HCT116 (cell line): ENCODE measurements at regions not wholly inside any gene's neighbourhood (a gene's known extent, or its start where the extent isn't known, plus 50 kb on each side); places are given as distances from the start of the nearest gene placed in this dataset.

Experiments
- ATAC-seq: fragments of 200-7000 bp; cut with Tn5 transposase; 2 replicates; pipeline ENCODE4 v1.9.1; 2020; ENCODE audit warnings: mild to moderate bottlenecking, moderate library complexity
- BruUV-seq: library from RNA; stranded (reverse); fragments of 400-500 nt; replicated peaks from 2 replicates; lab custom pipeline; 2021; lab: Mats Ljungman, UMichigan
- CTCF ChIA-PET: fragments of 300-600 bp; sonication (Branson Sonifier 250); formaldehyde crosslinking; loops from one replicate; lab custom pipeline; 2021; ENCODE audit warnings: antibody characterized with exemption; lab: Charles Lee
- POLR2A ChIA-PET: fragments of 300-600, 350-600 bp; sonication (Branson Sonifier 250); formaldehyde crosslinking; loops from one replicate; lab custom pipeline; 2021; ENCODE audit warnings: antibody characterized with exemption; lab: Charles Lee
- RAD21 ChIA-PET, 2 experiments: fragments of 300-600 bp; sonication (Branson Sonifier 250); formaldehyde crosslinking; loops; one replicate each; lab custom pipeline; 2023; ENCODE audit warnings: low total read pairs in 2 of 2; ENCODE audit not compliant: uncharacterized antibody in 2 of 2, unreplicated experiment in 2 of 2, low non-redundant PET in 1 of 2; lab: Charles Lee
- DNase-seq: peaks from one replicate; pipeline ENCODE4 v3.0.0-alpha.2; 2010; ENCODE audit warnings: low read depth, low spot score
- H2AFZ ChIP-seq: fragments of 200-600 bp; shearing (Covaris generic), sonication (generic); 2 replicates; pipeline ENCODE4 v1.6.1; 2017; ENCODE audit warnings: low read depth, mixed run types, mixed read lengths, antibody characterized with exemption, low read length; ENCODE audit not compliant: poor library complexity, severe bottlenecking
- H3K27ac ChIP-seq: 2 replicates; pipeline ENCODE4 v1.5.1; 2012; ENCODE audit warnings: low read depth, low read length
- H3K27me3 ChIP-seq: fragments of 200-600 bp; sonication (generic); 2 replicates; pipeline ENCODE4 v1.6.1; 2016; ENCODE audit warnings: mixed run types, low read length, mixed read lengths; ENCODE audit not compliant: insufficient read depth
- H3K36me3 ChIP-seq, 2 experiments: fragments of 200-500 bp in 1 of 2; fragments of 200-600 bp in 1 of 2; sonication (Bioruptor generic) in 1 of 2; sonication (generic) in 1 of 2; 2 replicates each; pipeline versions ENCODE4 v1.5.1 to v1.6.1; 2014 to 2016; ENCODE audit warnings: low read length in 2 of 2, inconsistent platforms in 1 of 2, mixed read lengths in 1 of 2, mixed run types in 1 of 2; ENCODE audit not compliant: insufficient read depth in 2 of 2, control insufficient read depth in 1 of 2
- H3K4me1 ChIP-seq, 2 experiments: fragments of 200-600 bp in 1 of 2; sonication (generic) in 1 of 2; 2 replicates each; pipeline versions ENCODE4 v1.5.1 to v1.6.1; 2012 to 2017; ENCODE audit warnings: low read length in 2 of 2, inconsistent platforms in 1 of 2, mild to moderate bottlenecking in 1 of 2, mixed read lengths in 1 of 2, mixed run types in 1 of 2, moderate library complexity in 1 of 2; ENCODE audit not compliant: insufficient read depth in 2 of 2, control insufficient read depth in 1 of 2
- H3K4me2 ChIP-seq: fragments of 200-600 bp; sonication (generic); 2 replicates; pipeline ENCODE4 v1.6.1; 2017; ENCODE audit warnings: mixed run types, low read length, mixed read lengths
- H3K4me3 ChIP-seq, 2 experiments: fragments of 200-600 bp in 1 of 2; sonication (generic) in 1 of 2; replicated peaks in 1 of 2; 2 replicates each; pipeline ENCODE4 v1.5.1; 2011 to 2016; ENCODE audit warnings: low read length in 2 of 2, control low read depth in 1 of 2, low read depth in 1 of 2, mild to moderate bottlenecking in 1 of 2, mixed read lengths in 1 of 2, mixed run types in 1 of 2
- H3K79me2 ChIP-seq: fragments of 200-600 bp; sonication (generic); 2 replicates; pipeline ENCODE4 v1.6.1; 2017; ENCODE audit warnings: mild to moderate bottlenecking, mixed run types, low read length, moderate library complexity, mixed read lengths; ENCODE audit not compliant: insufficient read depth
- H3K9ac ChIP-seq: fragments of 200-600 bp; sonication (generic); 2 replicates; pipeline ENCODE4 v1.6.1; 2016; ENCODE audit warnings: low read length, mixed read lengths
- H3K9me2 ChIP-seq: fragments of 200-600 bp; sonication (generic), shearing (Covaris generic); 2 replicates; pipeline ENCODE4 v1.6.1; 2017; ENCODE audit warnings: mixed run types, mild to moderate bottlenecking, moderate library complexity; ENCODE audit not compliant: insufficient read depth
- H3K9me3 ChIP-seq, 2 experiments: fragments of 200-500 bp in 1 of 2; fragments of 200-600 bp in 1 of 2; sonication (Bioruptor generic) in 1 of 2; sonication (generic) in 1 of 2; 2 replicates each; pipeline ENCODE4 v1.6.1; 2014 to 2017; ENCODE audit warnings: low read length in 2 of 2, mixed read lengths in 2 of 2, inconsistent platforms in 1 of 2, low read depth in 1 of 2, mild to moderate bottlenecking in 1 of 2, mixed run types in 1 of 2, moderate library complexity in 1 of 2; ENCODE audit not compliant: control insufficient read depth in 1 of 2, insufficient read depth in 1 of 2
- H4K20me1 ChIP-seq: fragments of 200-600 bp; sonication (generic), shearing (Covaris generic); 2 replicates; pipeline ENCODE4 v1.6.1; 2017; ENCODE audit warnings: mixed run types, mild to moderate bottlenecking, moderate library complexity; ENCODE audit not compliant: insufficient read depth
- ATF3 ChIP-seq: IDR thresholded peaks from 2 replicates; pipeline ENCODE4 v1.6.1; 2012
- CBX3 ChIP-seq: IDR thresholded peaks from 2 replicates; pipeline ENCODE4 v1.6.1; 2012; ENCODE audit warnings: low read depth
- CEBPB ChIP-seq: IDR thresholded peaks from 2 replicates; pipeline ENCODE4 v1.6.1; 2012; ENCODE audit warnings: low read depth
- EGR1 ChIP-seq: IDR thresholded peaks from 2 replicates; pipeline ENCODE4 v1.6.1; 2012; ENCODE audit warnings: low read depth
- ELF1 ChIP-seq: IDR thresholded peaks from 2 replicates; pipeline ENCODE4 v1.6.1; 2012; ENCODE audit warnings: low read depth, borderline replicate concordance
- EZH2 ChIP-seq: fragments of 200-600 bp; sonication (generic); IDR thresholded peaks from 2 replicates; pipeline ENCODE4 v1.6.1; 2017; ENCODE audit warnings: antibody characterized with exemption, mixed run types
- EZH2phosphoT487 ChIP-seq: fragments of 200-600 bp; IDR thresholded peaks from 2 replicates; pipeline ENCODE4 v1.6.1; 2018; ENCODE audit warnings: antibody characterized with exemption, borderline replicate concordance
- FOSL1 ChIP-seq: IDR thresholded peaks from 2 replicates; pipeline ENCODE4 v1.6.1; 2012; ENCODE audit warnings: low read depth
- POLR2AphosphoS5 ChIP-seq: IDR thresholded peaks from 2 replicates; pipeline ENCODE4 v1.6.1; 2011; ENCODE audit warnings: mild to moderate bottlenecking, low read depth, low read length, moderate library complexity
- RAD21 ChIP-seq: IDR thresholded peaks from 2 replicates; pipeline ENCODE4 v1.6.1; 2012; ENCODE audit warnings: low read depth, mild to moderate bottlenecking
- REST ChIP-seq: IDR thresholded peaks from 2 replicates; pipeline ENCODE4 v1.6.1; 2012; ENCODE audit warnings: low read depth
- SIN3A ChIP-seq: IDR thresholded peaks from 2 replicates; pipeline ENCODE4 v1.6.1; 2012; ENCODE audit warnings: low read depth
- SP1 ChIP-seq: IDR thresholded peaks from 2 replicates; pipeline ENCODE4 v1.6.1; 2012; ENCODE audit warnings: low read depth
- SRF ChIP-seq: IDR thresholded peaks from 2 replicates; pipeline ENCODE4 v1.6.1; 2012; ENCODE audit warnings: low read depth
- TCF7L2 ChIP-seq: IDR thresholded peaks from 2 replicates; pipeline ENCODE4 v1.7.0; 2011; ENCODE audit warnings: borderline replicate concordance, inconsistent platforms; ENCODE audit not compliant: insufficient read depth, insufficient read length; ENCODE audit errors: extremely low read depth
- YY1 ChIP-seq: IDR thresholded peaks from 2 replicates; pipeline ENCODE4 v1.6.1; 2011; ENCODE audit warnings: low read length, low read depth, moderate library complexity, mild to moderate bottlenecking; ENCODE audit not compliant: insufficient replicate concordance; ENCODE audit errors: extremely low read depth
- ZFX ChIP-seq: fragments of 450-650 bp; IDR thresholded peaks from 2 replicates; pipeline ENCODE4 v1.6.1; 2017
- ZNF274 ChIP-seq: fragments of 200-500 bp; sonication (Bioruptor generic); IDR thresholded peaks from 2 replicates; pipeline ENCODE4 v1.6.1; 2014; ENCODE audit warnings: mild to moderate bottlenecking, low read depth, low read length, inconsistent platforms
- intact Hi-C: fragments of 100-400 bp; cut with micrococcal nuclease; formaldehyde crosslinking; loops from 2 replicates; pipeline ENCODE4 v1.10.0; 2022
- TF ChIP-seq, protein P1 (sequence below): IDR thresholded peaks from 2 replicates; pipeline ENCODE4 v1.6.1; 2012

DNA sequence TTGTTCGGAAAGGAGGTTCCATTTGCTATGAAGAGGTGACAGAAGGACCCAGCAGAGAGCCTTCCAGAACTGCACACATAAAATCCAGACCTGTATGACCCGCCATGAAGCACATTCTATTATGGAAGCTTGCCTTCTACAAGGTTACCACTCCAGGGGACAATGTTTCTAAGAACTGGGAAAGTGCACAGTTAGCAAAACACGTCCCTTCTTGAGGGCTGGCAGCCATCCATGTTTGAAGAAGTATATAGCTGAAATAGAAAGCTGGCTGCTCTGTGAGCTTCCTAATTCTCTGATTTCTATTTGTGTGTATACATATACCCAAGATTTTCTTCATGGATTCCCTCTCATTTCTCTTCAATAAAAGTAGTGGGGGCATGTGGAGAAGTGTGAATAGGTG, 74.6 kb downstream of the CNTN3 start:
- RAD21 ChIA-PET = no interaction called here
- no peak overlapping the region for H3K27ac ChIP-seq
- H3K79me2 ChIP-seq = no peaks in the 10 kb centered on the region
- intact Hi-C loops = no loop called here
- DNase-seq (no peak), ATAC-seq (no peak)
- no peak overlapping the region for H2AFZ ChIP-seq
- H3K4me1 ChIP-seq = no peaks in the 10 kb centered on the region
- CTCF ChIA-PET = no interaction called here
- H3K27me3 ChIP-seq = no peaks in the 10 kb centered on the region
- H3K4me2 ChIP-seq = no peak overlapping the region
- no peak overlapping the region for H3K9ac ChIP-seq
- POLR2A ChIA-PET = no interaction called here
- H4K20me1 ChIP-seq = no peaks in the 10 kb centered on the region
- peaks cover 11 to 21% of the 10 kb centered on the region in 2 experiments; a peak in 2 of 4 replicates for H3K9me3 ChIP-seq
- no peaks in the 10 kb centered on the region for H3K9me2 ChIP-seq
- no TSS peak for BruUV-seq
- no peak overlapping the region for H3K4me3 ChIP-seq
- no peaks in the 10 kb centered on the region for H3K36me3 ChIP-seq
- no peak for TF ChIP-seq ATF3
- TF ChIP-seq EZH2 = no peak
- TF ChIP-seq ZFX = no peak
- no peak for TF ChIP-seq EGR1
- TF ChIP-seq SRF = no peak
- TF ChIP-seq POLR2AphosphoS5 = no peak
- no peak for TF ChIP-seq YY1
- TF ChIP-seq SP1 = no peak

- RAD21 ChIA-PET = no interaction called here
- Histone ChIP-seq H3K4me1 (no peaks in the 10 kb centered on the region), H2AFZ (no peak overlapping the region), H3K27me3 (no peaks in the 10 kb centered on the region), H3K9ac (no peak overlapping the region), H3K27ac (no peak overlapping the region), H3K36me3 (no peaks in the 10 kb centered on the region), H3K4me3 (no peak overlapping the region), H3K9me2 (no peaks in the 10 kb centered on the region), H4K20me1 (no peaks in the 10 kb centered on the region), H3K9me3 (peaks cover 9 to 30% of the 10 kb centered on the region in 2 experiments; a peak in 2 of 4 replicates), H3K4me2 (no peak overlapping the region), H3K79me2 (no peaks in the 10 kb centered on the region)
- intact Hi-C loops = no loop called here
- DNase-seq = no peak
- BruUV-seq = no TSS peak
- CTCF ChIA-PET = no interaction called here
- POLR2A ChIA-PET = no interaction called here
- ATAC-seq = no peak
- TF ChIP-seq ZFX (no peak), RAD21 (no peak), SP1 (no peak), REST (no peak), FOSL1 (no peak), CEBPB (no peak), ATF3 (no peak), ELF1 (no peak), TCF7L2 (no peak), SIN3A (no peak), ZNF274 (no peak), YY1 (no peak), EGR1 (no peak), CBX3 (no peak), EZH2 (no peak), POLR2AphosphoS5 (no peak), EZH2phosphoT487 (no peak)
- TF ChIP-seq, protein P1, sequence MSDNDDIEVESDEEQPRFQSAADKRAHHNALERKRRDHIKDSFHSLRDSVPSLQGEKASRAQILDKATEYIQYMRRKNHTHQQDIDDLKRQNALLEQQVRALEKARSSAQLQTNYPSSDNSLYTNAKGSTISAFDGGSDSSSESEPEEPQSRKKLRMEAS = no peak
Observed at GRCh38 chr3:74538669-74539068, 75.8 kb downstream of the CNTN3 start.
